ENCODE measurements at regions not wholly inside any gene's neighbourhood (a gene's known extent, or its start where the extent isn't known, plus 50 kb on each side); places are given as distances from the start of the nearest gene placed in this dataset.
A peak's percentile ranks its signal among the peaks of the same experiment; 100 is the strongest.

DNA sequence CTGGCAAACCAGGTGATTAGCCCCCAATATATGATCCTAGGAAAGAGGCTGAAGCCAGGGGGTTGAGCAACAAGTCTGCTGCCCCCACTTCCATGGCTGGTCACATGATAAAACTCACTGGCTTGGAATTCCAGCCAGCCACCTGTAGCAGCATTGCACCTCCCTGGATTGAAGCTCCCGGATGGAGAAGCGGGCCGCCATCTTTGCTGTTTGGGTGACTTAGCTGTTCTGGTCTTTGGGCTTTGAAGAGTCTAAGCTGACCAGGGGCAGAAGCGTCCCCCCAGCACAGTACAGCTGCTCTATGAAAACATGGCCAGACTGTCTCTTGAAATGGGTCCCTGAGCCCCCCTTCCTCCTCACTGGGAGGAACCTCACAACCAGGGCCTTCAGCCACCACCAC, 610.2 kb downstream of the ANXA1 start:
- TF ChIP-seq, protein P1, sequence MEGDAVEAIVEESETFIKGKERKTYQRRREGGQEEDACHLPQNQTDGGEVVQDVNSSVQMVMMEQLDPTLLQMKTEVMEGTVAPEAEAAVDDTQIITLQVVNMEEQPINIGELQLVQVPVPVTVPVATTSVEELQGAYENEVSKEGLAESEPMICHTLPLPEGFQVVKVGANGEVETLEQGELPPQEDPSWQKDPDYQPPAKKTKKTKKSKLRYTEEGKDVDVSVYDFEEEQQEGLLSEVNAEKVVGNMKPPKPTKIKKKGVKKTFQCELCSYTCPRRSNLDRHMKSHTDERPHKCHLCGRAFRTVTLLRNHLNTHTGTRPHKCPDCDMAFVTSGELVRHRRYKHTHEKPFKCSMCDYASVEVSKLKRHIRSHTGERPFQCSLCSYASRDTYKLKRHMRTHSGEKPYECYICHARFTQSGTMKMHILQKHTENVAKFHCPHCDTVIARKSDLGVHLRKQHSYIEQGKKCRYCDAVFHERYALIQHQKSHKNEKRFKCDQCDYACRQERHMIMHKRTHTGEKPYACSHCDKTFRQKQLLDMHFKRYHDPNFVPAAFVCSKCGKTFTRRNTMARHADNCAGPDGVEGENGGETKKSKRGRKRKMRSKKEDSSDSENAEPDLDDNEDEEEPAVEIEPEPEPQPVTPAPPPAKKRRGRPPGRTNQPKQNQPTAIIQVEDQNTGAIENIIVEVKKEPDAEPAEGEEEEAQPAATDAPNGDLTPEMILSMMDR (IDR thresholded peaks at IDR 0.05; ENCODE audit: low read depth, low read length) = no peak
- no peak overlapping the region for H3K4me3 ChIP-seq (replicated peaks in 1 of 2; ENCODE audit: low read depth in 2 of 2, low read length in 2 of 2)
- no peak for DNase-seq (ENCODE audit: low read depth in 2 of 2)

DNA sequence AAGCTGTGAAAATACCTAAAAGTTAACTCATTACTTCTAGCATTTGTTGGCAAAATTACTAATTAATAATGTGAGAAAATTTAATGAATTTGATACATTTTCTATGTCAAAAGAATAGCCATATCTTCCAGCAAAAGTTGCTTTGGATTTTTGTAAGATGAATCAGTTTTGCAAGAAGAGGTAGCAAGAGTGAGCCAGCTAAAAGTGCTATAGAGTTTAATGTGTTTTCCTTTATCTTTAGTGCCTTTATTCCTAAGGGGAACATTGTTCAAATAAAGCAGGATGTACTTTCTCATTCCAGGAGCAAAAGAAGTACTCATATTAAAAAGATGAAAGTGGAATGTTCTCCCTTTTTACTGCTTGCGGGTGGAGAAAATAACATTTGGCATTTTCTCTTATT, 622.2 kb downstream of the ANXA1 start:
- TF ChIP-seq, protein P1 (IDR thresholded peaks at IDR 0.05; ENCODE audit: low read depth, low read length) = no peak
- DNase-seq (ENCODE audit: low read depth in 2 of 2) = peak in 1 of 2 donors; percentile 6
- no peak overlapping the region for H3K4me3 ChIP-seq (replicated peaks in 1 of 2; ENCODE audit: low read depth in 2 of 2, low read length in 2 of 2)

DNA sequence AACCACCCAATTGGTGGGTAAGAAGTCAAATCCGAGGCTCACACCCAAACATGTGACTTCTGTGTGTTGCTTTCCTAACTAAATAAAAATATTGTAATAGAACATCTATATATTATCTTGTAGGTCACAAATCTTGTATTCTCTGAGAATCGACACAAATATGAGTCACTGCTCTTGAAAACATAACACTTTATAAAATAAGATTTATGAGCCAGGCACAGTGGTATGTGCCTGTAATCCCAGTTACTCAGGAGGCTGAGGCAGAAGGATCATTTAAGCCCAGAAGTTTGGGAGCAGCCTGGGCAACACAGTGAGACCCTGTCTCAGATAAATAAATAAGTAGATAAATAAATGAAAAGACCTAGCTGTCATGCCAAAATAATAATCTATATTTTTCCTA, 624.1 kb downstream of the ANXA1 start:
- peak in 1 of 2 donors; percentile 1 for DNase-seq (ENCODE audit: low read depth in 2 of 2)
- H3K4me3 ChIP-seq (replicated peaks in 1 of 2; ENCODE audit: low read depth in 2 of 2, low read length in 2 of 2) = no peak overlapping the region
- TF ChIP-seq, protein P1 (IDR thresholded peaks at IDR 0.05; ENCODE audit: low read depth, low read length) = no peak

DNA sequence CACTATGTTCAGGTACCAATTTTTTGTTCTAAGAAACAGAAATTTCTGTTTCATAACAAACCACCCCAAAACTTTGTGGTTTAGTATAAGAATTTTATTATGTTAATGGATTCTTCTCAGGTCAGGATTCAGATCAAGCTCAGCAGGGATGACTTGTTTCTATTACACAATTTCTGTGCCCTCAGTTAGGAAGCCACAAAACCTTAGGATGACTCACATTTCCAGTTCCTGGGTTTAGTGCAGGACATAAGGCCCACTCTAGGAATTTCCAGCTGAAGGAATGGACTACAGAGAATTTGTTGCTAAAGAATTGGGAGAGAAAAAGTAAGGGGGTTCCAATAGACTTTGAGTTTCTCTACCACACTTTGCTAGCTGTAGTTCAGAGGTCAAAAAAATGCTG, 629.3 kb downstream of the ANXA1 start:
- DNase-seq (ENCODE audit: low read depth in 2 of 2) = peak; percentile 63 to 85
- no peak overlapping the region for H3K4me3 ChIP-seq (replicated peaks in 1 of 2; ENCODE audit: low read depth in 2 of 2, low read length in 2 of 2)
- TF ChIP-seq, protein P1 (IDR thresholded peaks at IDR 0.05; ENCODE audit: low read depth, low read length) = no peak

DNA sequence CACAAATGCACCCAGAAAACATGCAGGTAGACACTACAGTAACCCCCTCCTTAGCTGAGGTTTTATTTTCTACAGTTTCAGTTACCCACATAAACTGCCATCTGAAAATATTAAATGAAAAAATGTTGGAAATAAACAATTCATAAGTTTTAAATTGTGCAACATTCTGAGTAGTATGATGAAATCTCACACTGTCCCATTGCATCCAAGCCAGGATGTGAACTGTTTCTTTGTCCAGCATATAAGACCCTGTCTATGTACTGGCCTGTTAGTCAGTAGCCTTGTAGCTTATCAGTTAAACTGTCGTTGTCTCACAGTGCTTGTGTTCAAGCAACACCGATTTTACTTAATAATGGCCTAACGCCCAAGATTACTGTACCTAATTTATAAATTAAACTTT, 630.5 kb downstream of the ANXA1 start:
- no peak overlapping the region for H3K4me3 ChIP-seq (replicated peaks in 1 of 2; ENCODE audit: low read depth in 2 of 2, low read length in 2 of 2)
- TF ChIP-seq, protein P1 (IDR thresholded peaks at IDR 0.05; ENCODE audit: low read depth, low read length) = no peak
- peak; percentile 16 to 59 for DNase-seq (ENCODE audit: low read depth in 2 of 2)

DNA sequence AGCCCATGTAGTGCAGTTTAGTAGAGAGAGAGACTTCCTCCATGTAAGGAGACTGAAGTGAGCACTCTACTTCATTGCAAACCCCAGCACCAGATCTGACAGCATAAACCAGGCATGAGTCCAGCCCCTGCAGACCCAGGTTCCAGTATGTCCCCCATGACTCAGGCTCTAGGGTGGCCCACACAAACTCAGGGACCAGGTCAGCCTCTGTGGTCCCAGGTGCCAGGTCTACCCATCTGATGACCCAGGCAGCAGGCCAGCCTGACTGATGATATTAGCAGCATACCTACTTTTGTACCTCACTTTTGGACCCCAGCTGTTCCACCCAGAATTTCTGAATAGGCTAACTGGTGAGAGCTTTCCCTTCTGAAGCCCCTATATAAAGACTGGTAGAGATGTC, 647.8 kb downstream of the ANXA1 start:
- DNase-seq (ENCODE audit: low read depth in 2 of 2) = no peak
- H3K4me3 ChIP-seq (replicated peaks in 1 of 2; ENCODE audit: low read depth in 2 of 2, low read length in 2 of 2) = no peak overlapping the region

DNA sequence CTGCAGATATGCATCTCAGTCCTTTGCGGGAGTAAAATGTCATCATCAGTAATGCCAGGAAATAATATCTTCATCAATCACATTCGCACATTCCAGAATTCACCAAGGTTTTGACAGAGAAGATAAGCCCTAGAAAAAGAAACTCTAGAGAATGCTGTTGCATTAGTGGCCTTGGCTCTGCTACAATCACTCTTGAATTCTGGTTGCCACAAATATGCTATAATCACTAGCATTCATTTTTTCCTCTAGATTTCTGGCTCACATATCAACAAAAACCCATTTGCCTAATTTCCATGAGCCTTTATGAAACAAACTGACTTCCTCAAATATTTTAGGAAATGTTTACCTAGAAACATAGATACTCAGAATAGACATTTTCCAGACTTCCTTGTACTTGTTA, 653.4 kb downstream of the ANXA1 start:
- H3K4me3 ChIP-seq (replicated peaks in 1 of 2; ENCODE audit: low read depth in 2 of 2, low read length in 2 of 2) = no peak overlapping the region
- DNase-seq (ENCODE audit: low read depth in 2 of 2) = peak in 1 of 2 donors; percentile 76
- TF ChIP-seq, protein P1 (IDR thresholded peaks at IDR 0.05; ENCODE audit: low read depth, low read length) = no peak

More for the DNA sequence above, 647.8 kb downstream of the ANXA1 start:
- TF ChIP-seq, protein P1 (IDR thresholded peaks at IDR 0.05; ENCODE audit: low read depth, low read length) = no peak
